AG04450 (cell line): ENCODE measurements at regions not wholly inside any gene's neighbourhood (a gene's known extent, or its start where the extent isn't known, plus 50 kb on each side); places are given as distances from the start of the nearest gene placed in this dataset.
"Not testable (repeated sequence)": the region's sequence is repeated elsewhere in the genome, so short reads cannot be mapped to it uniquely, and the experiment has no call there.

Experiments
- CTCF ChIA-PET: fragments of 300-600, 350-600 bp; formaldehyde crosslinking; extraction: SDS; loops from one replicate; lab custom pipeline; 2022; ENCODE audit warnings: antibody characterized with exemption, inconsistent platforms; lab: Charles Lee
- POLR2A ChIA-PET: fragments of 350-600 bp; formaldehyde crosslinking; extraction: SDS; loops from one replicate; lab custom pipeline; 2021; ENCODE audit warnings: antibody characterized with exemption, inconsistent platforms; lab: Yijun Ruan, JAX
- DNase-seq: peaks from one replicate; pipeline ENCODE4 v3.0.0-alpha.2; 2011; ENCODE audit warnings: low read depth, low spot score
- H3K27ac ChIP-seq: one replicate; pipeline ENCODE4 v1.5.1; 2012; ENCODE audit warnings: low read depth, low read length, control low read depth
- H3K27me3 ChIP-seq: one replicate; pipeline ENCODE4 v1.6.0; 2012; ENCODE audit warnings: low read length; ENCODE audit not compliant: control insufficient read depth, insufficient read depth
- H3K4me3 ChIP-seq: 2 replicates; pipeline ENCODE4 v1.5.1; 2011; ENCODE audit warnings: mild to moderate bottlenecking, low read depth, low read length, control low read depth
- H3K9me3 ChIP-seq: 2 replicates; pipeline ENCODE4 v1.5.1; 2012; ENCODE audit warnings: low read length; ENCODE audit not compliant: control insufficient read depth, insufficient read depth
- TF ChIP-seq, protein P1 (sequence below): IDR thresholded peaks from 2 replicates; pipeline ENCODE4 v1.5.1; 2011; ENCODE audit warnings: low read depth, low read length, control low read depth, inconsistent platforms

DNA sequence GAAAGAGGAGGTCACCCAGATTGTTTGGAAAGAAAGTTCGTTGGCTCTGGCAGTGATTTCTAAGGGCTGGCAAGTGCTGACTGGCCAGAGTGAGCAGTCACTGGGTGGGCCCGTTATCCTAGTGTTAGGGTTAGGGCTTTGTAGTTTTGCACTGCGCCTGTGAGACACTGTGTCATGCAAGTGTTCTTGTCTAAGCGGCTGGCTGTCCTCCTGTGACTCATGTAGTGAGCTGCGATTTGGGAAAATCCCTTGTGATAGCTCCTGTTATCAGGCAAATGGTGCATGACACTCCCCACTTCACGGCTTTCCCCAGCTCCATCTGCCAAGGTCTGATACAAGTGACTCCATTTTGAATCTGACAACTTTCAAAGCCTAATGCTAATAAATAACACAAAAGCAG lies 526.0 kb upstream of the ADAMTS16 start:
- ChIA-PET POLR2A (no interaction called here), CTCF (no interaction called here)
- Histone ChIP-seq H3K27ac (no peak overlapping the region), H3K9me3 (peaks cover 22% of the 10 kb centered on the region), H3K27me3 (no peaks in the 10 kb centered on the region), H3K4me3 (no peak overlapping the region)
- no peak for DNase-seq
- TF ChIP-seq, protein P1, sequence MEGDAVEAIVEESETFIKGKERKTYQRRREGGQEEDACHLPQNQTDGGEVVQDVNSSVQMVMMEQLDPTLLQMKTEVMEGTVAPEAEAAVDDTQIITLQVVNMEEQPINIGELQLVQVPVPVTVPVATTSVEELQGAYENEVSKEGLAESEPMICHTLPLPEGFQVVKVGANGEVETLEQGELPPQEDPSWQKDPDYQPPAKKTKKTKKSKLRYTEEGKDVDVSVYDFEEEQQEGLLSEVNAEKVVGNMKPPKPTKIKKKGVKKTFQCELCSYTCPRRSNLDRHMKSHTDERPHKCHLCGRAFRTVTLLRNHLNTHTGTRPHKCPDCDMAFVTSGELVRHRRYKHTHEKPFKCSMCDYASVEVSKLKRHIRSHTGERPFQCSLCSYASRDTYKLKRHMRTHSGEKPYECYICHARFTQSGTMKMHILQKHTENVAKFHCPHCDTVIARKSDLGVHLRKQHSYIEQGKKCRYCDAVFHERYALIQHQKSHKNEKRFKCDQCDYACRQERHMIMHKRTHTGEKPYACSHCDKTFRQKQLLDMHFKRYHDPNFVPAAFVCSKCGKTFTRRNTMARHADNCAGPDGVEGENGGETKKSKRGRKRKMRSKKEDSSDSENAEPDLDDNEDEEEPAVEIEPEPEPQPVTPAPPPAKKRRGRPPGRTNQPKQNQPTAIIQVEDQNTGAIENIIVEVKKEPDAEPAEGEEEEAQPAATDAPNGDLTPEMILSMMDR: no peak

DNA sequence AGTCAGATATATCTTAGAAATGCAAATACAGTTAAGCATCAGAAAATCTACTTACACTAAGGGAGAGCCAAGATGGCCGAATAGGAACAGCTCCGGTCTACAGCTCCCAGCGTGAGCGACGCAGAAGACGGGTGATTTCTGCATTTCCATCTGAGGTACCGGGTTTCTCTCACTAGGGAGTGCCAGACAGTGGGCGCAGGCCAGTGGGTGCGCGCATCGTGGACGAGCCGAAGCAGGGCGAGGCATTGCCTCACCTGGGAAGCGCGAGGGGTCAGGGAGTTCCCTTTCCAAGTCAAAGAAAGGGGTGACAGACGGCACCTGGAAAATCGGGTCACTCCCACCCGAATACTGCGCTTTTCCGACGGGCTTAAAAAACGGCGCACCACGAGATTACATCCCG lies 524.8 kb upstream of the ADAMTS16 start:
- DNase-seq, H3K27ac ChIP-seq, H3K4me3 ChIP-seq, CTCF ChIA-PET, H3K27me3 ChIP-seq, POLR2A ChIA-PET: not testable (repeated sequence)
- peaks cover 20% of the 10 kb centered on the region for H3K9me3 ChIP-seq

DNA sequence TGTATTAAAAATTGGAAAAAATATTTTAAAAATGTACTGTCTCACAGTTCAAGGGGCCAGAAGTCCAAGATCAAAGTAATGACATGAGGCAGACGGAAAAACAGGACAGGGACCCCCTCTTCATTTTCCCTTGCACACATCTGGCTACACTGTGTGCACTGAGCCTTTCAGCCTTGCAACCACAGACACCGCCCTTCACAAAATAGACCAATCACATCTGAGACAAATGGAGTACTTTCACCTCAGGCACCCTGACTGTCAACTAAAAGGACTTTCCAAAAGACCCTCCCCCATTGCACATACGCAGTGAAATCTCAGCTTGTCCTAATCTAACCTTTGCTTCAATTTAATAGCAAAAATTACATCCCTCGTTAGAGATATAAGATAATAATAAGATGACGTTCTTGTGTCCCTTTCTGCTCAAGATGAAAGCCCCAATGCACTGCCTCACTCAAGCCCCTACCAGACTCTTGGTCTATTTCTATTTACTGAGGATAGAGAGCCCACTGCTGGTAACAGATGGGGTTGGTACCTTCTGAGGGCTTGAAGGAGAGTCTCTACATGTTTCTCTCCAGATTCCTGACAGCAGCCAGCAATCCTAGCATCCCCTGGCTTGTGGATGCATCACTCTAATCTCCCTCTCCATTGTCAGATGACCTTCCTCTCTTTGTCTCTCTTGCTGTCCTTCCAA lies 514.8 kb upstream of the ADAMTS16 start:
- no peaks in the 10 kb centered on the region for H3K27me3 ChIP-seq
- TF ChIP-seq, protein P1: no peak
- POLR2A ChIA-PET: no interaction called here
- no peak for DNase-seq
- H3K4me3 ChIP-seq: no peak overlapping the region
- H3K9me3 ChIP-seq: peaks cover 22% of the 10 kb centered on the region
- CTCF ChIA-PET: no interaction called here
- H3K27ac ChIP-seq: no peak overlapping the region

DNA sequence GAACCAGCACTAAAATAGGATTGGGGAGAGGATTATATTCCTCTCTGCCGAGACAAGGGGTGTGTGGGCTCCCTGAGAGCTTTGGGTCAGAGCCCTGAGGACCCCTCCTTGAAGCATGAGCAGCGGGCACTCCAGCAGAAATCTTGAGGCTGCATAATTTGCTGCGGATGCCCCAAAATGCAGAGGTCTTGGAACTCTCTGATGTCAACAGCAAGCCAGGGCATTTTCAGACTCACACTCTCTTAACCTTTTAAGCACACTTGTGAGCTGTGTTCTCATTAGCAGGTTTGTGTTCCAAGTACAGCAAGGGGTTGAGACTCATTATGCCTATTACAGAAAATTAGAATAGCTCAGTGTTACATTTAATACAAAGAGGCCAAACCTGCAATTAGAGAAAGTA lies 513.0 kb upstream of the ADAMTS16 start:
- peaks cover 37% of the 10 kb centered on the region for H3K9me3 ChIP-seq
- no peaks in the 10 kb centered on the region for H3K27me3 ChIP-seq
- CTCF ChIA-PET: interaction anchor here (0.7 kb wide), 1 partner anchor 22 kb away, joined by 4 read pairs; no protein-coding TSS in a partner anchor
- no peak for DNase-seq
- H3K4me3 ChIP-seq: no peak overlapping the region
- POLR2A ChIA-PET: no interaction called here
- no peak overlapping the region for H3K27ac ChIP-seq
- TF ChIP-seq, protein P1: no peak

DNA sequence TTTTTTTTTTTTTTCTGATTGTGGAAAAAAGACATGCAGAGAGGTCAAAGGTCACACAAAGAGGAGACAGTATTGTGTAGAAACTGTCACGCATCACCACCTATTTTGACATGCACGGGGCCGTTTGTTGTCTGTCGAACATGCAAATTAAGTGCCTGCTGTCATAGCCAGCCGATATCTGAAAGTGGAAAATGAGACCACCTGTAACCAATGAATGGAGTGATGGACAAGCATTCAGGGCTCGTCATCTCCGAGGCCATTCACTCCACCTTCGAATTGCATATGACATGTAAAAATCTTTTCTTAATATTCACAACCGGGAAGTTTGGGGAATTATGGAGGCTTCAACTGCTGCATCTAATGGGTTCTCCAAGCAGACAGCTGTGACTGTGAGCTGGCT lies 512.2 kb upstream of the ADAMTS16 start:
- H3K4me3 ChIP-seq: no peak overlapping the region
- ChIA-PET POLR2A (no interaction called here), CTCF (interaction anchor here (0.7 kb wide), 1 partner anchor 23 kb away, joined by 4 read pairs; no protein-coding TSS in a partner anchor)
- no peaks in the 10 kb centered on the region for H3K27me3 ChIP-seq
- TF ChIP-seq, protein P1: no peak
- peaks cover 38% of the 10 kb centered on the region for H3K9me3 ChIP-seq
- H3K27ac ChIP-seq: no peak overlapping the region
- DNase-seq: no peak
